Keratinocyte (primary cell): ENCODE measurements at regions not wholly inside any gene's neighbourhood (a gene's known extent, or its start where the extent isn't known, plus 50 kb on each side); places are given as distances from the start of the nearest gene placed in this dataset.

Source experiments
- EZH2 ChIP-seq: IDR thresholded peaks from one replicate; pipeline ENCODE4 v1.6.1; 2012; ENCODE audit warnings: inconsistent platforms, mild to moderate bottlenecking, low read length, moderate library complexity
- TF ChIP-seq, protein P1 (sequence below), 3 experiments: IDR thresholded peaks in 1 of 3; conservative IDR thresholded peaks in 1 of 3; optimal IDR thresholded peaks in 1 of 3; 2 replicates in 2 of 3; 3 replicates in 1 of 3; pipeline versions ENCODE3 to v1.5.1; 2011; ENCODE audit warnings: low read length in 3 of 3, mild to moderate bottlenecking in 3 of 3, moderate library complexity in 2 of 3, control low read depth in 1 of 3, inconsistent platforms in 1 of 3; ENCODE audit not compliant: insufficient read depth in 2 of 3; ENCODE audit errors: extremely low read depth in 1 of 3

DNA sequence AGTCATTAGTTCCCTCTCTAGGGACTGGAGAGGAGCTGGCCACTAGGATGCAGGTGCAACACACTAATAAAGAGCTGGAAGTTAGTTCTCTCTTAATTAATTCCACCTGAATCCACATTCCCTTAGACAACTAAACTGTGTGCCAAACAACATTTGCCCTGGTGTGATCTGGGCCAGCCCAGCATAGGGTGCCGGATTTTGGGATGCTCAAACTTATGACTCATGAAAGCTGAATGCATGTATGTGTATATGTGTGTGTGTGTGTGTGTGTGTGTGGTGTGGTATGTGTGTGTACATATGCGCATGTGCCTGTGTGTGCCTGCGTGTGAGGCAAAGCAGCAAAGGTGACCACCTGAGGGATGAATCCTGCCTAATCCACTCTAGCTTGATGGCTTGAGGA, 110.7 kb downstream of the EHF start:
- TF ChIP-seq, protein P1, sequence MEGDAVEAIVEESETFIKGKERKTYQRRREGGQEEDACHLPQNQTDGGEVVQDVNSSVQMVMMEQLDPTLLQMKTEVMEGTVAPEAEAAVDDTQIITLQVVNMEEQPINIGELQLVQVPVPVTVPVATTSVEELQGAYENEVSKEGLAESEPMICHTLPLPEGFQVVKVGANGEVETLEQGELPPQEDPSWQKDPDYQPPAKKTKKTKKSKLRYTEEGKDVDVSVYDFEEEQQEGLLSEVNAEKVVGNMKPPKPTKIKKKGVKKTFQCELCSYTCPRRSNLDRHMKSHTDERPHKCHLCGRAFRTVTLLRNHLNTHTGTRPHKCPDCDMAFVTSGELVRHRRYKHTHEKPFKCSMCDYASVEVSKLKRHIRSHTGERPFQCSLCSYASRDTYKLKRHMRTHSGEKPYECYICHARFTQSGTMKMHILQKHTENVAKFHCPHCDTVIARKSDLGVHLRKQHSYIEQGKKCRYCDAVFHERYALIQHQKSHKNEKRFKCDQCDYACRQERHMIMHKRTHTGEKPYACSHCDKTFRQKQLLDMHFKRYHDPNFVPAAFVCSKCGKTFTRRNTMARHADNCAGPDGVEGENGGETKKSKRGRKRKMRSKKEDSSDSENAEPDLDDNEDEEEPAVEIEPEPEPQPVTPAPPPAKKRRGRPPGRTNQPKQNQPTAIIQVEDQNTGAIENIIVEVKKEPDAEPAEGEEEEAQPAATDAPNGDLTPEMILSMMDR (optimal IDR thresholded peaks at IDR 0.05 in 1 of 3, IDR thresholded peaks at IDR 0.05 in 1 of 3, conservative IDR thresholded peaks at IDR 0.05 in 1 of 3; ENCODE audit: extremely low read depth in 1 of 3, insufficient read depth in 2 of 3, low read length in 3 of 3) = no peak
- TF ChIP-seq EZH2 = no peak
